ENCODE measurements at regions not wholly inside any gene's neighbourhood (a gene's known extent, or its start where the extent isn't known, plus 50 kb on each side); places are given as distances from the start of the nearest gene placed in this dataset.

GRCh38 chr4:185921583-185922555, 109.9 kb upstream of the SORBS2 start:
- DNase-seq, result no peak
- Histone ChIP-seq H3K9me3 (no peaks in the 10 kb centered on the region), H3K36me3 (no peaks in the 10 kb centered on the region), H3K4me1 (peaks cover 6 to 13% (median 9%) of the 10 kb centered on the region in 4 donors), H3K27ac (no peak overlapping the region), H3K4me3 (no peak overlapping the region), H3K27me3 (no peaks in the 10 kb centered on the region)
- 23 to 41% (median 26%) methylated on average over 9 of the region's 9 CpGs for WGBS, 5 donors
- intact Hi-C loops (cut with DNase I; ENCODE audit: low total_unique reads), result no loop called here
- TF ChIP-seq POLR2AphosphoS5 (IDR thresholded peaks at IDR 0.05), result no peak
- no peak for TF ChIP-seq EP300 (IDR thresholded peaks at IDR 0.05)
- no peak for TF ChIP-seq POLR2A (IDR thresholded peaks at IDR 0.05)
- TF ChIP-seq CTCF (IDR thresholded peaks at IDR 0.05), result no peak

- no peak for DNase-seq
- no peaks in the 10 kb centered on the region for H3K9me3 ChIP-seq
- H3K4me1 ChIP-seq, result peaks cover 6 to 13% (median 9%) of the 10 kb centered on the region in 4 donors
- WGBS, 5 donors, result 94 to 97% (median 96%) methylated on average over 17 of the region's 17 CpGs
- TF ChIP-seq POLR2AphosphoS5 (IDR thresholded peaks at IDR 0.05) (no peak), POLR2A (IDR thresholded peaks at IDR 0.05) (no peak), EP300 (IDR thresholded peaks at IDR 0.05) (no peak), CTCF (IDR thresholded peaks at IDR 0.05) (no peak)
- H3K27me3 ChIP-seq, result no peaks in the 10 kb centered on the region
- H3K27ac ChIP-seq, result no peak overlapping the region
- intact Hi-C loops (cut with DNase I; ENCODE audit: low total_unique reads), result no loop called here
- H3K36me3 ChIP-seq, result no peaks in the 10 kb centered on the region
- no peak overlapping the region for H3K4me3 ChIP-seq
Observed at GRCh38 chr4:185924458-185925044, 112.6 kb upstream of the SORBS2 start.

- 77 to 89% (median 85%) methylated on average over 14 to 15 of the region's 15 CpGs for WGBS, 5 donors
- TF ChIP-seq POLR2A (IDR thresholded peaks at IDR 0.05) (no peak), EP300 (IDR thresholded peaks at IDR 0.05) (no peak), POLR2AphosphoS5 (IDR thresholded peaks at IDR 0.05) (no peak), CTCF (IDR thresholded peaks at IDR 0.05) (no peak)
- no peak overlapping the region for H3K27ac ChIP-seq
- H3K9me3 ChIP-seq, result no peaks in the 10 kb centered on the region
- H3K27me3 ChIP-seq, result no peaks in the 10 kb centered on the region
- no peak for DNase-seq
- H3K36me3 ChIP-seq, result no peaks in the 10 kb centered on the region
- peaks cover 6 to 13% (median 9%) of the 10 kb centered on the region in 4 donors for H3K4me1 ChIP-seq
- no peak overlapping the region for H3K4me3 ChIP-seq
- intact Hi-C loops (cut with DNase I; ENCODE audit: low total_unique reads), result no loop called here
Observed at GRCh38 chr4:185925910-185926360, 113.9 kb upstream of the SORBS2 start.

- DNase-seq, result no peak
- Histone ChIP-seq H3K9me3 (no peaks in the 10 kb centered on the region), H3K4me3 (no peak overlapping the region), H3K27ac (no peak overlapping the region), H3K27me3 (no peaks in the 10 kb centered on the region), H3K4me1 (no peaks in the 10 kb centered on the region), H3K36me3 (no peaks in the 10 kb centered on the region)
- 90 to 97% (median 94%) methylated on average over 5 of the region's 5 CpGs for WGBS, 5 donors
- TF ChIP-seq CTCF (IDR thresholded peaks at IDR 0.05) (no peak), EP300 (IDR thresholded peaks at IDR 0.05) (no peak), POLR2AphosphoS5 (IDR thresholded peaks at IDR 0.05) (no peak), POLR2A (IDR thresholded peaks at IDR 0.05) (no peak)
- intact Hi-C loops (cut with DNase I; ENCODE audit: low total_unique reads), result no loop called here
Observed at GRCh38 chr4:185931375-185931774, 119.4 kb upstream of the SORBS2 start.
